GM12801 (cell line): ENCODE measurements at regions not wholly inside any gene's neighbourhood (a gene's known extent, or its start where the extent isn't known, plus 50 kb on each side); places are given as distances from the start of the nearest gene placed in this dataset.

Experiments used
- TF ChIP-seq, protein P1 (sequence below): IDR thresholded peaks from one replicate; pipeline ENCODE4 v1.5.1; 2011; ENCODE audit warnings: control low read depth; ENCODE audit not compliant: insufficient read length; ENCODE audit errors: extremely low read depth

DNA sequence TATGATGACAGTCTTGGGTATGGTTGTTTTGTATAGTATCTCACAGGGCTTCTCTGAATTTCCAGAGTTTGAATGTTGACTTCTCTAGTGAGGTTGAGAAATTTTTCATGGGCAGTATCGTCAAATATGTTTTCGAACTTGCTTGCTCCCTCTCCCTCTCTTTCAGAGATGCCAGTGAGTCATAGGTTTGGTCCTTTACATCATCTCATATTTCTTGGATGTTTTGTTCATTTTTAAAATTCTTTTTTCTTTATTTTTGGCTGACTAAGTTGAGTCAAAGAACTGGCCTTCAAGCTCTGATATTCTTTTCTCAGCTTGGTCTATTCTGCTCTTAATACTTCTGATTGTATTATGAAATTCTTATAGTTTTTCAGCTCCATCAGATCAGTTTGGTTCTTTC is 282.3 kb upstream of the NECTIN3 start:
- TF ChIP-seq, protein P1, sequence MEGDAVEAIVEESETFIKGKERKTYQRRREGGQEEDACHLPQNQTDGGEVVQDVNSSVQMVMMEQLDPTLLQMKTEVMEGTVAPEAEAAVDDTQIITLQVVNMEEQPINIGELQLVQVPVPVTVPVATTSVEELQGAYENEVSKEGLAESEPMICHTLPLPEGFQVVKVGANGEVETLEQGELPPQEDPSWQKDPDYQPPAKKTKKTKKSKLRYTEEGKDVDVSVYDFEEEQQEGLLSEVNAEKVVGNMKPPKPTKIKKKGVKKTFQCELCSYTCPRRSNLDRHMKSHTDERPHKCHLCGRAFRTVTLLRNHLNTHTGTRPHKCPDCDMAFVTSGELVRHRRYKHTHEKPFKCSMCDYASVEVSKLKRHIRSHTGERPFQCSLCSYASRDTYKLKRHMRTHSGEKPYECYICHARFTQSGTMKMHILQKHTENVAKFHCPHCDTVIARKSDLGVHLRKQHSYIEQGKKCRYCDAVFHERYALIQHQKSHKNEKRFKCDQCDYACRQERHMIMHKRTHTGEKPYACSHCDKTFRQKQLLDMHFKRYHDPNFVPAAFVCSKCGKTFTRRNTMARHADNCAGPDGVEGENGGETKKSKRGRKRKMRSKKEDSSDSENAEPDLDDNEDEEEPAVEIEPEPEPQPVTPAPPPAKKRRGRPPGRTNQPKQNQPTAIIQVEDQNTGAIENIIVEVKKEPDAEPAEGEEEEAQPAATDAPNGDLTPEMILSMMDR = no peak

DNA sequence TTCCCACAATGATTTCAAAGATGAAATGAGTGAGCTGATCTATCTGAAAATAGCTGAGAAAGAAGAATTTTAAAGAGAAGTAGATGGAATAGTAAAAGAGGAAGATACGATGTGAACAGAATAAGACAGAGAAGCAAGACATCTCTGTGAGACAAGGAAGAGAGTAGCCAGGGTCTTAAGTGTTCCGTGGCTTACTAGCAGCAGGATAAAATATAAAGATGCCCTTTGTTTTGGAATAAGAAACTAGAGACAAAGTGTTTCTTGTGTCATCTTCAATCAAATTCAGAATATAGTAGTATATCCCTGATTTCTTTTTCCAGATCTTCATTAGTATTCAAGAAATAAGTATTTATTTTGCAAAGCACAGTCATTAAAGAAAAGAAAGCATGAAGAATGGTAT is 281.0 kb upstream of the NECTIN3 start:
- TF ChIP-seq, protein P1 = no peak

DNA sequence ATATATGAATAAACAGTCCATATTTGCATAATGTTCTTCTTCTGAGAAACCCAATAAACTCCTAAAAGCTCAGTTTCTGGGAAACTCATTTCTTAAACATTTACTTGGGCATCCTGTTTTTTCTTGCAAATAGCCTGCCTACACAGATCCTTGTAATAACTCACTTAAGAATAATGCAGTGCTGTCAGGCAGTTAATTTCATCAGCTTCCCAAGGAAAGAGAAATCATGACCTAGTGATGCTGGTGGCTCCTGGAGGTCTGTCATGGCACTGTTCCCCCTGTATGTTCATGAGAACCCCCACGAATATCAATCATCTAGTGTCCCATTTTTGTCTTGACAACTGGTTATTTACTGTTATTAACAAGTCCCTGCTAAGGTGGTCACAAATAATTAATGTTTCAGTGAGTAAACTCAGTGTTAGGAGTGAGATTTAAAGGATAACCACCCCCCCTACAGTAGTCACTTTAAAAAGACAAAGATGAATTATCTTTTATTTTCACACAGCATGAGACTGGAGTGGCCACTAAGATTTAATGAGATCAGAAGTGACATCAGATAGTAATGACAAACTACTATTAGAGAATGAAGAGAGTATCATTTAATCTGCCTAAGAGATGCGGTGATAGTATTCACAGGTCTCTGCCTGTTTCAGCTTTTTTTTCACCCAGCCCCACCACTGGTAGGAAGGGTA is 279.5 kb upstream of the NECTIN3 start:
- TF ChIP-seq, protein P1 = no peak

DNA sequence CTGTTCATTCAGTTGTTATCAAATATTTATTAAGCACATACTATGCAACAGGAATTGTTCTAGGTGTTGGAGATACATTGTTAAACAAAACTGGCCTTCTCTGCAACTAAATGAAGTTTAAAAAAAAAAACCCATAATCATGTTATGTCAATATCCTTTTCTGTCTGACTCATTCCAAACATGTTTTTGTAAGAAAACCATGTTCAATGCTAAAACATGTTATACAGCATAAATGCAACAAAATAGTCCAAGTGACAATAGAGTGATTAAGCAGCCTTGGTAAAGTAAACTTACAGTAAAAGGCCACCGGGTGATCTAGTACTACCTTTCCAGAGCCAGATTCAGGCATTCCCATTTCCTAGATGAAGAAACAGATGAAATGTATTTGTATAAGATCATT is 278.0 kb upstream of the NECTIN3 start:
- TF ChIP-seq, protein P1 = no peak

DNA sequence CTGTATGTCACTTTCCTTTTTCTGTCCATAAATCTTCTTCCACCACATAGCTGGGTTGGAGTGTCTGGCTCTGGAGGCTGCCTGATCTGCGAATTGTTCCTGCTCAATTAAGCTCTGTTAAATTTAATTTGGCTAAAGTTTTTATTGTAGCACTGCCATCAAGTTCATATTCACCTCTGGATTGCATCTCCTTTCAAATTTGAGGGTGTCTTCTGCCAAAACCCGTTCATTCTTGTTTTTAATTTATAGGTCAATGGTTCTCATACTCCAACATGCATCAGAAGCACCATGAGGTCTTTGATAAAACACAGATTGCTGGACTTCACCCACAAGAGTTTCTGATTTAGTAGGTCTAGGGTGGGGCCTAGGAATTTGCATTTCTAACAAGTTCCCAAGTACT is 276.5 kb upstream of the NECTIN3 start:
- TF ChIP-seq, protein P1 = no peak

DNA sequence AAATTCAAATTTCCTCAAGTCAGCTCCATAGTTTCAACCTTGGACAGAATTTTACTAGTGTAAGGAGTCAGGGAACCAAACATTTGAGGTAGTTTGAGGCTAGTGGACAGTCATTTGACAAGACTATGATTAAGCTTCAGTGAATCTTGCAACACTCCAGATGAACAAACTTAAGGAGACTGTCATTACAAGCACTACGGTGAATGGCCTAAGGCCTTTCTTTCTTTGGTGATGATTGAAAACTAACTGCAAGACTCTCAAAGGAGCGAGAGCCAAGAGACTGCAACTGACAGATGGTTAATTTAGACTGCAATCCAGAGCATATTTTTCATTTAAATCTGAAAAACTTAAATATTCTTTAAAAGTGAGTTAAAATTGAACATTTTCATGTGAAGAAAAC is 272.3 kb upstream of the NECTIN3 start:
- TF ChIP-seq, protein P1 = no peak

DNA sequence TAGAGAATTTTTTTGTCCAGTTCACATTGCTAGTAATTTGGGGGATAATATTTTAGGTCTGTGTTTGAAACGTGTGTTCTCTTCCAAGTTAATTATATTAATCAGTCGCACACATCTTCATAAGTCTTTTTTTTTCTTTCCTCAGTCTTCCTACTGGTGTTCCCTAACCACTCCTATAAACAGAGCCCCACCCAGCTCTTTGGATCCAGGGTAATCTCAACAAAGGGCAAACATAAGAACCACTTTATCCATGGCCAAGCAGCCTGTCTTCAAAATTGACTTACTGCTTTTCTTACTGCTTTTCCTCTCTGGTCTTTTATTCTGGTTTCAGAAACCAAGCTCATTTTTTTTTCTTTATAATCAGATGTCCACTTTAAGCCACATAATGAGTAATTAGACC is 266.8 kb upstream of the NECTIN3 start:
- TF ChIP-seq, protein P1 = no peak
